ENCODE measurements at regions not wholly inside any gene's neighbourhood (a gene's known extent, or its start where the extent isn't known, plus 50 kb on each side); places are given as distances from the start of the nearest gene placed in this dataset.
A peak's percentile ranks its signal among the peaks of the same experiment; 100 is the strongest.

DNA sequence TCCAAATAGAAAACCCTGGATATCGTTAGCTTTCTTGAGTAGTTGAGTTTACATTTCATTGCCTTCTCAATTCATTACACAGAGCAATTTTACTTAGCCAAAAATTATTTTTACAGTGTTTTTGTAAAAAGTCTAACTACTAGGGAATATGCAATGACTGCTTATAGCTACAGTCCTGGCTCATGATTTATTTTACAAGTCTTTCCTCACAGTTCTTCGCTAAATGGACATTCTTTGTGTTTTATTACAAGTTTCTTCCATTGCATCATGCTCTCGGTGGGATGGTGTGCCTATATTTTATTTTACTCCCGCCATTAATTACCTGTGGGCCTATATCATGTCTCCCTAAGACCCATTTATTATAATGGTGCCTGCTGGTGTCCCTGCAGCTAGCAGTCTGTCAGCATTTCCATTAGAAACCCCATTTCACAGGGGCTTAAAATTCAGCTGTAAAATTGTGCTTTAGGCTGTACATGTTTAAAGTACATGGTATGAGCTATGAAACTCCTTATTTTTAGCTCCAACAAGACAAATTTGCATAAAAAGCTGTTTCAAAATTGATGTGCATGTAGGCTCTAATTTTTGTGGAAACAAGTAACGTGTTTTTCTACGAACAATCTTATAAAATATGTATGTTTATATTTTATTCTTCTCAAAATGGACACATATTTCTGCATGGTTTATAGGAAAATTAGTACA, 227.4 kb downstream of the SLC7A11 start:
- DNase-seq = no peak

DNA sequence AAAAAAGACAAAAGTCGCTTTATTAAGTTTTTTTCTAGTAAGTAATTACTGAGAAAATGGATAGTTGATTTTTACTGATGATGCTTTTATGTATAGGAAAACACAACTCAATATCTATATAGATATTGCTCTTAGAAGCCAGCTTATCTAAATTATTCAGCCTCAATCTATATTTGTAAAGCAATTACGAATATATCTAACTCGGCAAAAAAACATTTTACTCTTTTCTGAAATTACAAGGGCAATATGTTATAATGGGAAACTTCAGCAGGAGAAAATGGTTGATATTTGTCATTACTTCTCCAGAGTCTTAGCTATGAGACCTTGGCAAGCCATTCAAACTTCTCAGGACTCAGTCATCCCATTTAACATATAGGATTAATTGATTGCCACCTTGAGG, 228.5 kb downstream of the SLC7A11 start:
- no peak for DNase-seq

DNA sequence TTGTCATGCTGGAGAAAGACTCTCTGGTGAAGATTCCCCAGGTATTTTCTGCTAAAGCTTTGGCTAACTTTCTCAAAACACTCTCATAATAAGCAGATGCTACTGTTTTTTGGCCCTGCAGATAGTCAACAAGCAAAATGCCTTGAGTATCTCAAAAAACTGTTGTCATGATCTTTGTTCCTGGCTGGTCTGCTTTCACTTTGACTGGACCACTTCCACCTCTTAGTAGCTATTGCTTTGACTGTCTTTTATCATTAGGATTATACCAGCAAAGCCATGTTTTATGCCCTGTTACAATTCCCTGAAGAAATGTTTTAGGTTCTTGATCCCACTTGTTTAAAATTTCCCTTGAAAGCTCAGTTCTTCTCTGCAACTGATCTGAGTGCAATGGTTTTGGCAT, 231.5 kb downstream of the SLC7A11 start:
- DNase-seq = peak in 1 of 2 donors; percentile 1

DNA sequence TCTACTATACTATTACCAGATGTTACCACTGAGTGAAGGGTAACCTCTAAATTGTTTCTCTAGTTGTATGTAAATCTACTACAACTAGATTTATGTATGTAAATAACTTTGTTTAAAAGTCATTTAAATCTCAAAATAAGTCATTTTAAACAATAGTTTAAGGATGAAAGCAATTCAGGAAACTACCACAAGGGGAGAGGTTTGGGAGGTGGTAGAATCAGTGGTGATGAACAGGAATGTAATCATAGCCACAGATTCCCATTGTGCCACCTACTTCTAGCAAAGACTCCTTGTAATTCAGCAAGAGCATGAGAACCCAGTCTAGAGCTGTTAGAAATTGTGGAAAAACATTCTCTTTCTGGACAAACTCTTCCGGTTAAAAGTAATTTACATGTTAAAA, 234.6 kb downstream of the SLC7A11 start:
- no peak for DNase-seq

DNA sequence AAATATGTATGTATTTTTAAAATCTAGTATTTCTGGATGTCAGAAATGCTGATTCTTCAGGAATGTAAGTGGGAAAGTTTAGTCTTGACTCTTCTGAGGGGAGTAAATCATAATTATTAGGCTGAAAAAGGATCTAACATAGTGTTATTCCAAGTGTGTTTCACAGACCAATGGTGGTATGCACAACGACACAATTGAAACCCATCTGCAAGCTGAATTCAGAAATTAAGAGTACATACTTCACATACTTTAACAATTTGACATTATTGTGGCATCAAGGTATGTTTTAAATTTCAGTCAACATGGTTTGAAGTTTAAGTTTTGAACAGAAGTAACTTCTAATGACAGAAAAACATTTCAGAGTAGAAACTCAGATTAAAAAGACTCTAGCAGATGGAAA, 236.7 kb downstream of the SLC7A11 start:
- no peak for DNase-seq

- DNase-seq = no peak
Observed at GRCh38 chr4:138003248-138003647, 238.9 kb downstream of the SLC7A11 start.

DNA sequence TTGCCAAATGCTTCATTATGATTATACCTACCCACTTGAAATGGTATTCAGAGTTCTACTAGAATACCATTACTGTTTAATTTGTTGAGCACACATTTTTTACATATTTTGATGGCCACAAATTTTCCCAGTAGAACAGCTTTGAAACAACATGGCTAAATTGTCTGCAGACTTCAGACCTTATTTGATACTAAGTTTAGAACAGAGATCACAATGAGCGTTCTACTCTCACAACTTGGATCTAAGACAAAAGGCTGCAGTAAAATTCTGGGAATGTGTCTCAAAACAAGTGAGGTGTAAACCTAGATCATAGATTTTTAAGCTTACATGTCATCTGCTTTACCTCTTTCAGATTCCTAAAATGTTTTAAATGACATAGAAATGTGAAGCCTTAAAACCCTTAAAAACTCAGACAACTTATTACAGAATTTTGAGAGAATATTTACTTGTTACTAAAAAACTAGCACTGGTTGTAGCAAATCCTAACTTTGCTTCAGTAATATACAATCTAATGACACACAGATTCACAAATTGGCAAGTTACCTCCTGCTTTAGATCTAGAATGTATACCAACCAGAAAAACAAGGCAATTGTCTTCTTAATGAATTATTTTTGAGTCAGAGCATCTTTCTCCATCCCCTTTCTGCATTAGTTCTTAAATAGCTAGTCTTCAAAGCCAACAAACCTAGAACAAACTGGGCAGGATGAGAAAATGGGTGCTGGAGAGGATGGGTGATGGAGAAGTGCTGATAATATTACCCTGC, 243.3 kb downstream of the SLC7A11 start:
- no peak for DNase-seq

DNA sequence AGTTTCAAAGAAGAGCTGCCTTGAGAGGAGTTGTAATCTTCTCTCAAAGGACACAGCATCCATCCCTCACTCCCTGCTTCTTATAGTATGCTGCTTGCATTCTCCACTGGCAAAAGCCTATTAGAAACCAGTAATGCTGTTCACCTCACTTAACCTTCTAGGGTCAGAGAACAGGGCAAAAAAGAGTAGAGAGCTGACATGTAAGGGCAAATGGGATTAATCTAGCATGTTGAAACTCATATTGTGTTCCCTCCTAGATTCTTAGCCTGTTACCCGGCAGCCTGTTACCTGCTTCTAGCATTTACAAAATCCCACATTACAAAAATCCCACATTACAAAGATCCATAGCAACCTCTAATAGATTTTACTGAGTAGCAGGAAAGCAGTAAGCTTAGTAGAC, 244.7 kb downstream of the SLC7A11 start:
- no peak for DNase-seq

DNA sequence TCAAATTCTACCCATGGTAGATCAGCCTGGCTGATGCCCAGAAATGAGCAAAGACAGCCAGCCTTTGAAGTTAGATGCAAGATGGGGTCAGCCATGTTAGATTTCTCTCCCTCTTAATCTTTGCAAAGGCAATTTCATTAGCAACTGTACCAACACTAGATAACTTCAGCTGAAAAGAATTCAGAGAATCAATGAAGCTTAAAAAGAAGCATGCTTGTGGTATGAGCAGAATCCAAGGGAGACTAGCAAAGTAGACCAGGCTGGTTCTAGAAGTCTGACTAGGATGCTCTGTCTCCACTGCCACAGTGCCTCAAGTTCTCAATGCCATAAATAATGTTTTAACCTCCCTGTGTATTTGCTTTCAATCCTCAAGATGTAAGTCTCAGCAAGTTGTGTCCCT, 247.3 kb downstream of the SLC7A11 start:
- DNase-seq = no peak

- DNase-seq = no peak
Observed at GRCh38 chr4:137993232-137993631, 248.9 kb downstream of the SLC7A11 start.

DNA sequence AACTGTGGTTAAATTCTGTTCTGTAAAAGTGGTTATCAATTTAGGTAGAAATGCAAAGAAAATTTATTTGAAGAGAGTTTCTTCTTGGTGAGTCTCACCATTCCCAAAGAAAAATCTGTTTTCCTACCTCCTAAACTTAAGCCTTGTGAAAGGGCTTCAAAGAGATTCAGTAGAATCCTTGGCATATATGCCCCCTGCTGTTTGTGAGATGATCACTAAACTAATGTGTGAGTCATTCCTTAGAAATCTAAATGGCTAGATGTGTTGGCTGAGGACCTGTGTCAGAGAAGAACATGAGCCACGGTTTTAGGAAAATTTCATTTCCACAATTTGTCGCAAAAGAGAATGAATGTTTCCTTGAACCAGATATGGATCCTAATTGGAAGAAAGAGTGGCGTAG, 260.9 kb downstream of the SLC7A11 start:
- no peak for DNase-seq

DNA sequence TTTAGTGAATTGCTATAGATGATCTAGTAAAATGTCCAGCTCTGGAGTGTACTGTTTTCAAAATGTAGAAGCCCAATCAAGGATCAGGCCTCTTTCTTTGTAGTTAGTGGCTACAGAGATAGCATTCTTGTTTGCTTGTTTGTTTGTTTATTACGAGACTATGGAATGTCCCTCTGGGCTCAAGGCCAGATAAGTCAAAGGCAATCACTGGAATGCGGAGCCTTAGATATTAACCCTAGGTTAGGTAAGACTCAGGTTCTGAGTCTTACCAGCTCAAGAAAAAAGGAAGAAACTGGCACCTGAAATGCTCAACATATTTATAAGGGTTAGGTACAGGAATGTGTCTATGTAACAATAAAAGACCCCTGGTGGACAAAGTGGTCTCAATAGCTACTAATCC, 261.5 kb downstream of the SLC7A11 start:
- DNase-seq = no peak

DNA sequence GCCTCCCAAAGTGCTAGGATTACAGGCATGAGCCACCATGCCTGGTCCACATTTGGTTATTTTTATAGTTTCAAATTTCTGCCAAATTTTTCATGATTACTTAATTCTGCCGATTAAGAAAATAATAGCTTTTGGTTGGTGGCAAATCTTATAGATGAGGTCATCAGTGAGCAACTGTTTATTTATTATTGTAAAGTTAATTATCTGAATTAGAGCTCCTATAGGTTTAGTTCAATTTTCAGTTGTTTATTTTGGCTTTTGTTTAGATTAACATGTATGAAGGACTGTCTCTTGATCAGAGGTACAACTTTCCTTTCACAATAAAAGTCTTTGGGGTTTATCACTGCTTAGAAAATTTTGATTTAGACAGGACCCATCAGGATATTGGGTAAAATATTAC, 262.2 kb downstream of the SLC7A11 start:
- no peak for DNase-seq

DNA sequence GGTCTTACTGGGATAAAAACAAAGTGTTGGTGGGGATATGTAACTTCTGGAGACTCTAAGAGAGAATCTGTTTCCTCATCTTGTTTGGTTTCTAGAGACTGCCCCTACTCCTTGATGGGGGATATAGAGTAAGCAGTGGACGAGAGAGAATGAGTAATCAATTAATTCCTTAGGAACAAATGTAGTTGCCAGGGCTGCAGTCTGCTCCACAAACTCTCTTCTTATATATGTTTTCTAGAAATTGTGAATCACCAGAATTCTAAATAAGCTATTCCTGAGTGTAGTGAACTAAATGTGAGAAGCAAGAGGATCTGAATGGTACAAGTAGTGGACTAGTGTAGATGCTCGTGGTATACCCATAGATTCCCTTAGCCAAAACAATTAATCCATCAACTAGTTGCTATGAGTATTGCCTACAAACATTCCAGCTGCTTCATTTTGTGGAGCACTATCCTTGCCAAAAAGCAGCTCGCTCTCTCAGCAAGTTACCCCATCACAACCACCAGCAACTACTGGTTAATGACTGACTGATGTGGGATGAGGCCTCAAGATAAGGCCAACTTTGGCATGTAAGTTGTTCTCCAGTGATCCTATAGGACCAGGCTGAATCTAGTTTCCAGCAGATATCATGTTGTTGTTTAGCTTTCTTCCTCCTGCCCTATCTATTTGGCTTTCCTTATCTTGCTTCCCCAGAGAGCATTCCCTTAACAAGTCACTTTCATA, 273.0 kb downstream of the SLC7A11 start:
- DNase-seq = no peak

GRCh38 chr4:137967480-137968190, 274.5 kb downstream of the SLC7A11 start:
- no peak for DNase-seq

DNA sequence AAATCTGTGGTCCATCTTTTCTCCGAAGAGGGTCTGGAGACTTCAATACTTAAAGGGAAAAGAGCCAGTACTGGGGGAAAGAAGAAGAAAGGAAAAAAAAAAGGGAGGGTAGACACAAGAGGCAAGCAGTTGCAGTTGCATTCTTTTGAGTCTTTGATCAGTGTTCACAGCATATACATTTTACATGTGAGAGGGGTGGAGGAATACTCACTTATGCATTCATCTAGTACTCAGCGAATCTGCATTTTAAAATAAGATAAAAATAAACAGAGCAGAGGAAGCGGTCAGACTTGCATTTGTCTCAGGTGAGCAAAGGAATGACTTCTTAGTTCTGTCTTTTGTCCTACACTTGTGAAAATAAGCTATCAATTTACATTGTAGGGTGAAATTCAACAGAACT, 275.6 kb downstream of the SLC7A11 start:
- DNase-seq = no peak

GRCh38 chr4:137961051-137961438, 281.1 kb downstream of the SLC7A11 start:
- DNase-seq = no peak

DNA sequence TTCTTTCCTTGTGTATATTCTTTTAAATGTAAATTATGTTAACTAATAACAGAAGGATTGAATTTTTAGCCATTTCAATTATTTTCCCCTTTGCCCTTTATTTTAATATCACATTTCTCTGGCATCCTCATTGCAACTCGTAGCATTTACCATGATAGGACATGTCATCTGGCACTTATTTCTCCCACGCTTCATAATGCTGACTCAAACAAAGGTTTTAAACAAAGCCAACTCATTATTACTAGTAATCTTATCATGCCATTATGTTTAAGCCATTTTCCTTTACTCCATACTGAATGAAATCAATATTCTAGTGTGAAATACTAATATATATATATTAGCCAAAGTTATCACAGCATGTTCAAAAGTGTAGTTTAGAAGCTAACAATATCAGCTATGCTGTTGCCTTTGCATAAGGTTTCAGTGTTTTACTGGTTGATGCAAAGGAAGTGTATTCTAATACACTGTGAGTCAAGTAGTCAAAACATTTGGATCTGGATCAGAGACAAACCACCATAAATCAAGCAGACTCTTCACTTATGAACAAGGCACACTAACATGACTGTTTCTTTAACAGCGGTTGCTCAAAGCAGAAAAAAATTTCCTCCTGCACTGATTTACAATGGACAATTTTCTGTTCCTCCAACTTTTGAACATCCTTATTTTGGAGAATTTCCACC, 281.6 kb downstream of the SLC7A11 start:
- no peak for DNase-seq

GRCh38 chr4:137957806-137958205, 284.3 kb downstream of the SLC7A11 start:
- DNase-seq = no peak

GRCh38 chr4:137956256-137956655, 285.9 kb downstream of the SLC7A11 start:
- no peak for DNase-seq

DNA sequence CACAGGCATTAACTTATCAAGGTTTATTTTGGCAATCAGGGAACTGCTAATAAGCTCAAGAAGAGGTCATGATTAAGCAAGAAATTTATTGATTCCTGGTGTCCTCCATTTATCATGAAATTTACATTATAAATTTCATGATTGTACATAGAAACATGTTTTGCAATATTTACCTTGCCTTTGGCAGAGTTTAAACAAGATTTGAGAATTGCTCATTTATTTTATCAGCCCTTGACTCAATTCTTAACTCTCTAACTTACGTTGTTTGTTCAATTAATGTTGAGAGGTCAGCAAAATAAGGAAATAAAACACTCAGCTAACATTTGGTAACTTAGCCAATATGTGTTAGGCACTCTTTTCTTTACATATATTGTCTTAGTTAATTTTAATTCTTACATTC, 286.6 kb downstream of the SLC7A11 start:
- DNase-seq = no peak

DNA sequence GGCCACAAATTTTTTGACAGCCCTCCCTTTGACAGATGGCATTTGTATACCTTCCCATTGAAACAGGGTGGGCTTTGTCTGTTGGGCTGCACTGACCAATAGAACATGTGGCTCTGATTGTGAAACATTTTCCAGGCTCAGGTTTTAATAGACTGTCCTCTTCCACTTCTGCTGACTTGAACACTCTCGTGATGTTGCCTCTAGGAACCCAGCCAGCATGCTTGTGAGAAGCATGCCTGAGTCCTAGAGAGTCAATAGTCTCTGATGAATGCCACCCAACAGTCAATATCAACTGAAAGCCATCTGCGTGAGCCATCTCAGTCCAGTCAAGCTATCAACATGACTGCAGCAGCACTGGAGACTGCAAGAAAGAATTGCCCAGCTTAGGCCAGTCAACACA, 290.0 kb downstream of the SLC7A11 start:
- DNase-seq = no peak

- DNase-seq = no peak
Observed at GRCh38 chr4:137950286-137950685, 291.9 kb downstream of the SLC7A11 start.
